GM12865 (cell line): ENCODE measurements at regions not wholly inside any gene's neighbourhood (a gene's known extent, or its start where the extent isn't known, plus 50 kb on each side); places are given as distances from the start of the nearest gene placed in this dataset.

Experiments
- DNase-seq: peaks from one replicate; pipeline ENCODE4 v3.0.0; 2010; ENCODE audit warnings: low read depth
- H3K4me3 ChIP-seq: 2 replicates; pipeline ENCODE4 v1.5.1; 2011; ENCODE audit warnings: mild to moderate bottlenecking, low read depth, low read length, control low read depth
- TF ChIP-seq, protein P1 (sequence below): IDR thresholded peaks from 2 replicates; pipeline ENCODE4 v1.5.1; 2011; ENCODE audit warnings: low read length, control low read depth, low read depth, inconsistent platforms; ENCODE audit not compliant: insufficient read depth; ENCODE audit errors: missing control alignments

GRCh38 chr22:48227341-48228018 lies 1465.0 kb downstream of the TBC1D22A start:
- DNase-seq, result no peak
- H3K4me3 ChIP-seq, result no peak overlapping the region
- TF ChIP-seq, protein P1, sequence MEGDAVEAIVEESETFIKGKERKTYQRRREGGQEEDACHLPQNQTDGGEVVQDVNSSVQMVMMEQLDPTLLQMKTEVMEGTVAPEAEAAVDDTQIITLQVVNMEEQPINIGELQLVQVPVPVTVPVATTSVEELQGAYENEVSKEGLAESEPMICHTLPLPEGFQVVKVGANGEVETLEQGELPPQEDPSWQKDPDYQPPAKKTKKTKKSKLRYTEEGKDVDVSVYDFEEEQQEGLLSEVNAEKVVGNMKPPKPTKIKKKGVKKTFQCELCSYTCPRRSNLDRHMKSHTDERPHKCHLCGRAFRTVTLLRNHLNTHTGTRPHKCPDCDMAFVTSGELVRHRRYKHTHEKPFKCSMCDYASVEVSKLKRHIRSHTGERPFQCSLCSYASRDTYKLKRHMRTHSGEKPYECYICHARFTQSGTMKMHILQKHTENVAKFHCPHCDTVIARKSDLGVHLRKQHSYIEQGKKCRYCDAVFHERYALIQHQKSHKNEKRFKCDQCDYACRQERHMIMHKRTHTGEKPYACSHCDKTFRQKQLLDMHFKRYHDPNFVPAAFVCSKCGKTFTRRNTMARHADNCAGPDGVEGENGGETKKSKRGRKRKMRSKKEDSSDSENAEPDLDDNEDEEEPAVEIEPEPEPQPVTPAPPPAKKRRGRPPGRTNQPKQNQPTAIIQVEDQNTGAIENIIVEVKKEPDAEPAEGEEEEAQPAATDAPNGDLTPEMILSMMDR, result no peak

- TF ChIP-seq, protein P1, result no peak
- no peak overlapping the region for H3K4me3 ChIP-seq
- DNase-seq, result no peak
Observed at GRCh38 chr22:48226026-48227013, 1463.9 kb downstream of the TBC1D22A start.

GRCh38 chr22:48224332-48224731 lies 1461.9 kb downstream of the TBC1D22A start:
- TF ChIP-seq, protein P1, result no peak
- no peak for DNase-seq
- H3K4me3 ChIP-seq, result no peak overlapping the region

GRCh38 chr22:48223488-48224190 lies 1461.2 kb downstream of the TBC1D22A start:
- DNase-seq, result no peak
- TF ChIP-seq, protein P1, result no peak

GRCh38 chr22:48222742-48223487 lies 1460.5 kb downstream of the TBC1D22A start:
- TF ChIP-seq, protein P1, result no peak
- no peak for DNase-seq
- H3K4me3 ChIP-seq, result no peak overlapping the region

More at GRCh38 chr22:48223488-48224190, 1461.2 kb downstream of the TBC1D22A start:
- no peak overlapping the region for H3K4me3 ChIP-seq

GRCh38 chr22:48218889-48219420 lies 1456.5 kb downstream of the TBC1D22A start:
- H3K4me3 ChIP-seq, result no peak overlapping the region
- DNase-seq, result no peak
- TF ChIP-seq, protein P1, result no peak
